ENCODE measurements at regions not wholly inside any gene's neighbourhood (a gene's known extent, or its start where the extent isn't known, plus 50 kb on each side); places are given as distances from the start of the nearest gene placed in this dataset.

- no peak for DNase-seq
- Histone ChIP-seq H3K9me3 (ENCODE audit: control insufficient read depth in 2 of 3, insufficient read depth in 1 of 3, low read length in 3 of 3) (no peaks in the 10 kb centered on the region), H3K4me1 (ENCODE audit: control insufficient read depth in 2 of 3, insufficient read depth in 2 of 3, low read depth in 1 of 3, low read length in 3 of 3) (no peaks in the 10 kb centered on the region), H3K27me3 (ENCODE audit: control insufficient read depth, insufficient read depth, low read length) (no peaks in the 10 kb centered on the region), H3K9ac (ENCODE audit: low read length in 3 of 3) (no peak overlapping the region), H3K27ac (ENCODE audit: low read depth in 2 of 2, low read length in 2 of 2) (no peak overlapping the region), H3K4me3 (ENCODE audit: low read length in 3 of 3) (no peak overlapping the region), H3K36me3 (ENCODE audit: control insufficient read depth in 2 of 3, insufficient read depth in 3 of 3, low read length in 3 of 3) (no peaks in the 10 kb centered on the region)
- no peak for FAIRE-seq
- TF ChIP-seq CTCF (IDR thresholded peaks at IDR 0.05; ENCODE audit: borderline replicate concordance, extremely low read depth, insufficient read depth): no peak
- intact Hi-C loops (cut with DNase I): no loop called here
Measured at GRCh38 chr13:44817131-44817671, 172.1 kb downstream of the NUFIP1 start.

- intact Hi-C loops (cut with DNase I): no loop called here
- FAIRE-seq (no peak), DNase-seq (no peak)
Measured at GRCh38 chr13:44816701-44817100, 172.6 kb downstream of the NUFIP1 start.

GRCh38 chr13:44815623-44816022 is 173.6 kb downstream of the NUFIP1 start:
- intact Hi-C loops (cut with DNase I): no loop called here
- FAIRE-seq (no peak), DNase-seq (no peak)
- no peaks in the 10 kb centered on the region for H3K27me3 ChIP-seq (ENCODE audit: control insufficient read depth, insufficient read depth, low read length)
- no peak for TF ChIP-seq CTCF (IDR thresholded peaks at IDR 0.05; ENCODE audit: borderline replicate concordance, extremely low read depth, insufficient read depth)
- no peaks in the 10 kb centered on the region for H3K4me1 ChIP-seq (ENCODE audit: control insufficient read depth in 2 of 3, insufficient read depth in 2 of 3, low read depth in 1 of 3, low read length in 3 of 3)
- H3K9ac ChIP-seq (ENCODE audit: low read length in 3 of 3): no peak overlapping the region
- no peaks in the 10 kb centered on the region for H3K36me3 ChIP-seq (ENCODE audit: control insufficient read depth in 2 of 3, insufficient read depth in 3 of 3, low read length in 3 of 3)
- no peaks in the 10 kb centered on the region for H3K9me3 ChIP-seq (ENCODE audit: control insufficient read depth in 2 of 3, insufficient read depth in 1 of 3, low read length in 3 of 3)
- H3K4me3 ChIP-seq (ENCODE audit: low read length in 3 of 3): no peak overlapping the region
- H3K27ac ChIP-seq (ENCODE audit: low read depth in 2 of 2, low read length in 2 of 2): no peak overlapping the region

More at GRCh38 chr13:44816701-44817100, 172.6 kb downstream of the NUFIP1 start:
- no peaks in the 10 kb centered on the region for H3K36me3 ChIP-seq (ENCODE audit: control insufficient read depth in 2 of 3, insufficient read depth in 3 of 3, low read length in 3 of 3)
- no peaks in the 10 kb centered on the region for H3K27me3 ChIP-seq (ENCODE audit: control insufficient read depth, insufficient read depth, low read length)
- H3K4me3 ChIP-seq (ENCODE audit: low read length in 3 of 3): no peak overlapping the region
- H3K4me1 ChIP-seq (ENCODE audit: control insufficient read depth in 2 of 3, insufficient read depth in 2 of 3, low read depth in 1 of 3, low read length in 3 of 3): no peaks in the 10 kb centered on the region
- H3K9me3 ChIP-seq (ENCODE audit: control insufficient read depth in 2 of 3, insufficient read depth in 1 of 3, low read length in 3 of 3): no peaks in the 10 kb centered on the region
- no peak overlapping the region for H3K27ac ChIP-seq (ENCODE audit: low read depth in 2 of 2, low read length in 2 of 2)
- no peak overlapping the region for H3K9ac ChIP-seq (ENCODE audit: low read length in 3 of 3)
- no peak for TF ChIP-seq CTCF (IDR thresholded peaks at IDR 0.05; ENCODE audit: borderline replicate concordance, extremely low read depth, insufficient read depth)

GRCh38 chr13:44814836-44815235 is 174.4 kb downstream of the NUFIP1 start:
- no peak for TF ChIP-seq CTCF (IDR thresholded peaks at IDR 0.05; ENCODE audit: borderline replicate concordance, extremely low read depth, insufficient read depth)
- Histone ChIP-seq H3K27me3 (ENCODE audit: control insufficient read depth, insufficient read depth, low read length) (no peaks in the 10 kb centered on the region), H3K4me3 (ENCODE audit: low read length in 3 of 3) (no peak overlapping the region), H3K9me3 (ENCODE audit: control insufficient read depth in 2 of 3, insufficient read depth in 1 of 3, low read length in 3 of 3) (no peaks in the 10 kb centered on the region), H3K4me1 (ENCODE audit: control insufficient read depth in 2 of 3, insufficient read depth in 2 of 3, low read depth in 1 of 3, low read length in 3 of 3) (no peaks in the 10 kb centered on the region), H3K27ac (ENCODE audit: low read depth in 2 of 2, low read length in 2 of 2) (no peak overlapping the region), H3K36me3 (ENCODE audit: control insufficient read depth in 2 of 3, insufficient read depth in 3 of 3, low read length in 3 of 3) (no peaks in the 10 kb centered on the region), H3K9ac (ENCODE audit: low read length in 3 of 3) (no peak overlapping the region)
- intact Hi-C loops (cut with DNase I): no loop called here
- DNase-seq: no peak
- no peak for FAIRE-seq

All from kidney (tissue), 13 donors.